ENCODE measurements at regions not wholly inside any gene's neighbourhood (a gene's known extent, or its start where the extent isn't known, plus 50 kb on each side); places are given as distances from the start of the nearest gene placed in this dataset.

- DNase-seq (ENCODE audit: low read depth in 2 of 2), result no peak
Observed at GRCh38 chr7:46738165-46738564, 817.1 kb upstream of the IGFBP3 start.

- peak in 1 of 2 donors; percentile 3 for DNase-seq (ENCODE audit: low read depth in 2 of 2)
Observed at GRCh38 chr7:46725838-46726237, 804.8 kb upstream of the IGFBP3 start.

- DNase-seq (ENCODE audit: low read depth in 2 of 2), result no peak
Observed at GRCh38 chr7:46725136-46725535, 804.1 kb upstream of the IGFBP3 start.

- DNase-seq (ENCODE audit: low read depth in 2 of 2), result no peak
Observed at GRCh38 chr7:46723742-46724141, 802.7 kb upstream of the IGFBP3 start.

- DNase-seq (ENCODE audit: low read depth in 2 of 2), result no peak
Observed at GRCh38 chr7:46723003-46723402, 801.9 kb upstream of the IGFBP3 start.

- no peak for DNase-seq (ENCODE audit: low read depth in 2 of 2)
Observed at GRCh38 chr7:46720761-46721160, 799.7 kb upstream of the IGFBP3 start.

GRCh38 chr7:46719616-46720015, 798.5 kb upstream of the IGFBP3 start:
- DNase-seq (ENCODE audit: low read depth in 2 of 2), result no peak

- peak; percentile 12 to 76 for DNase-seq (ENCODE audit: low read depth in 2 of 2)
Observed at GRCh38 chr7:46716926-46717325, 795.9 kb upstream of the IGFBP3 start.

- DNase-seq (ENCODE audit: low read depth in 2 of 2), result no peak
Observed at GRCh38 chr7:46715579-46715978, 794.5 kb upstream of the IGFBP3 start.

GRCh38 chr7:46714904-46715303, 793.8 kb upstream of the IGFBP3 start:
- no peak for DNase-seq (ENCODE audit: low read depth in 2 of 2)

GRCh38 chr7:46713868-46714596, 793.0 kb upstream of the IGFBP3 start:
- peak; percentile 7 to 9 for DNase-seq (ENCODE audit: low read depth in 2 of 2)

GRCh38 chr7:46710927-46711326, 789.9 kb upstream of the IGFBP3 start:
- DNase-seq (ENCODE audit: low read depth in 2 of 2), result no peak

GRCh38 chr7:46707973-46708372, 786.9 kb upstream of the IGFBP3 start:
- DNase-seq (ENCODE audit: low read depth in 2 of 2), result no peak

GRCh38 chr7:46705386-46706255, 784.5 kb upstream of the IGFBP3 start:
- DNase-seq (ENCODE audit: low read depth in 2 of 2), result no peak

- no peak for DNase-seq (ENCODE audit: low read depth in 2 of 2)
Observed at GRCh38 chr7:46696741-46697140, 775.7 kb upstream of the IGFBP3 start.

- no peak for DNase-seq (ENCODE audit: low read depth in 2 of 2)
Observed at GRCh38 chr7:46695051-46695708, 774.1 kb upstream of the IGFBP3 start.

GRCh38 chr7:46694058-46694457, 773.0 kb upstream of the IGFBP3 start:
- DNase-seq (ENCODE audit: low read depth in 2 of 2), result no peak

- no peak for DNase-seq (ENCODE audit: low read depth in 2 of 2)
Observed at GRCh38 chr7:46687203-46687602, 766.1 kb upstream of the IGFBP3 start.

GRCh38 chr7:46685051-46685450, 764.0 kb upstream of the IGFBP3 start:
- peak; percentile 7 to 31 for DNase-seq (ENCODE audit: low read depth in 2 of 2)

- peak in 1 of 2 donors; percentile 39 for DNase-seq (ENCODE audit: low read depth in 2 of 2)
Observed at GRCh38 chr7:46682836-46683624, 762.0 kb upstream of the IGFBP3 start.

GRCh38 chr7:46681865-46682503, 760.9 kb upstream of the IGFBP3 start:
- peak in 1 of 2 donors; percentile 73 for DNase-seq (ENCODE audit: low read depth in 2 of 2)

Measured in lung microvascular endothelial cell (primary cell).